ENCODE measurements at regions not wholly inside any gene's neighbourhood (a gene's known extent, or its start where the extent isn't known, plus 50 kb on each side); places are given as distances from the start of the nearest gene placed in this dataset.
A peak's percentile ranks its signal among the peaks of the same experiment; 100 is the strongest.

DNA sequence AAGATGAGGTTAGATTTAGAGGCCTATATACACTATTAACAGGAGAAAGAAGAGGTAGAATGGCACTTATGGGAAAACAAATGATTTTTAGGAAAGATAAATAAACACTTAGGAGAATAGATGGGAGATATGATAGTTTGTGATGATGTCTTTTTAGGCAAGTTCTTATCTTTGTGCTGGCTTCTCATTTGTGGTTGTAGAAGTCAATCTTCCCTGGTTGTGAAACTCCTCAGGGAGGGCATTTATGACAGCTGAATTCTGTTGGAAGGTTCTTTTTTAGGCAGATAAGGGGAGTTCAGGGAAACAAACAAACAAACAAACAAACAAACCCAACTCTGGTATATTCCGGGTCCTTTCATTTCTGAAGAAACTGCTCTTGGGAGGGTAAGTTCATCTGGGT is 311.8 kb downstream of the AEBP2 start:
- Histone ChIP-seq H3K27ac (no peak overlapping the region), H3K27me3 (no peaks in the 10 kb centered on the region), H3K4me3 (no peak overlapping the region), H3K4me1 (no peaks in the 10 kb centered on the region), H3K36me3 (no peaks in the 10 kb centered on the region), H3K9me3 (peaks cover 0 to 2% (median 0%) of the 10 kb centered on the region in 4 donors)
- no peak for DNase-seq
- TF ChIP-seq, protein P1, sequence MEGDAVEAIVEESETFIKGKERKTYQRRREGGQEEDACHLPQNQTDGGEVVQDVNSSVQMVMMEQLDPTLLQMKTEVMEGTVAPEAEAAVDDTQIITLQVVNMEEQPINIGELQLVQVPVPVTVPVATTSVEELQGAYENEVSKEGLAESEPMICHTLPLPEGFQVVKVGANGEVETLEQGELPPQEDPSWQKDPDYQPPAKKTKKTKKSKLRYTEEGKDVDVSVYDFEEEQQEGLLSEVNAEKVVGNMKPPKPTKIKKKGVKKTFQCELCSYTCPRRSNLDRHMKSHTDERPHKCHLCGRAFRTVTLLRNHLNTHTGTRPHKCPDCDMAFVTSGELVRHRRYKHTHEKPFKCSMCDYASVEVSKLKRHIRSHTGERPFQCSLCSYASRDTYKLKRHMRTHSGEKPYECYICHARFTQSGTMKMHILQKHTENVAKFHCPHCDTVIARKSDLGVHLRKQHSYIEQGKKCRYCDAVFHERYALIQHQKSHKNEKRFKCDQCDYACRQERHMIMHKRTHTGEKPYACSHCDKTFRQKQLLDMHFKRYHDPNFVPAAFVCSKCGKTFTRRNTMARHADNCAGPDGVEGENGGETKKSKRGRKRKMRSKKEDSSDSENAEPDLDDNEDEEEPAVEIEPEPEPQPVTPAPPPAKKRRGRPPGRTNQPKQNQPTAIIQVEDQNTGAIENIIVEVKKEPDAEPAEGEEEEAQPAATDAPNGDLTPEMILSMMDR (IDR thresholded peaks at IDR 0.05): no peak

DNA sequence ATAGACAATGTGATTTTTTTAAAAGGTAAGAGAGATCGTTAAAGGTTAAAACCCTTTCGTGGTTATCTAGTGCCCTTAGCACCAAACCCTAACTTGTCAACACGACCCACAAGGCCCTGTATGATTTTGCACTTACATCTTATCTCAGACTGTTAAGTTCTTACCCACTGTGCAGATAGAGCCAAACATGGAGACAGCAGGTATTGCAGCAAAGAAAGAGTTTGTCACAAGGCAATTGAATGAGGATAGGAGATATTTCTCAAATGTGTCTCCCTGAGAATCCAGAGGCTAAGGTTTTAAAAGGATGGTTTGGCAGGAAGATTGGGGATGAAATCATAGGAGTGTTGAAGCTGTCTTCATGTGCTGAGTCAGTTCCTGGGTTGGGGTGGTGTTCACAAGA is 313.4 kb downstream of the AEBP2 start:
- Histone ChIP-seq H3K36me3 (no peaks in the 10 kb centered on the region), H3K27me3 (no peaks in the 10 kb centered on the region), H3K27ac (no peak overlapping the region), H3K9me3 (peaks cover 0 to 2% (median 0%) of the 10 kb centered on the region in 4 donors), H3K4me3 (no peak overlapping the region), H3K4me1 (no peaks in the 10 kb centered on the region)
- DNase-seq: no peak
- TF ChIP-seq POLR2A (IDR thresholded peaks at IDR 0.05): no peak
- TF ChIP-seq, protein P1 (IDR thresholded peaks at IDR 0.05): no peak

DNA sequence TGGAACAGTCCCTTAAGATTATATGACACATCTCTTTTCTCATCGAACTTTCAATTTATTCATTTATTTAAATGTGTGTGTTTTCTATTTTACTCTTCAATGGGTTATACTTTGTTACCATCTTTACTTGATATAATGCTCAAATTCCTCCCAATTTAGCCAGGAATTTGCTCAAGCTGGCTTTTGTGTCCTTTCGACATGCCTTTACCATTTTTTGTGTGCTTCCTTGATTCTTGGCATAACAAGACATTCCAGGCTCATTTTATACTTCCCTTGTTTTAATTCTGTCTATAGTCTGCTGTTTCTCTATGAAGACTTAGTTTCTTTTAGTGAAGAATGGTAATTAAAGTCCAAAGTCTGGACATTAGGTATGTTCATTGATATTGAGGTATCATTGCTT is 315.8 kb downstream of the AEBP2 start:
- TF ChIP-seq, protein P1 (IDR thresholded peaks at IDR 0.05): no peak
- no peak for TF ChIP-seq POLR2A (IDR thresholded peaks at IDR 0.05)
- DNase-seq: no peak
- no peaks in the 10 kb centered on the region for H3K4me1 ChIP-seq
- no peaks in the 10 kb centered on the region for H3K9me3 ChIP-seq
- H3K4me3 ChIP-seq: no peak overlapping the region
- H3K27ac ChIP-seq: no peak overlapping the region
- no peaks in the 10 kb centered on the region for H3K36me3 ChIP-seq
- H3K27me3 ChIP-seq: no peaks in the 10 kb centered on the region

DNA sequence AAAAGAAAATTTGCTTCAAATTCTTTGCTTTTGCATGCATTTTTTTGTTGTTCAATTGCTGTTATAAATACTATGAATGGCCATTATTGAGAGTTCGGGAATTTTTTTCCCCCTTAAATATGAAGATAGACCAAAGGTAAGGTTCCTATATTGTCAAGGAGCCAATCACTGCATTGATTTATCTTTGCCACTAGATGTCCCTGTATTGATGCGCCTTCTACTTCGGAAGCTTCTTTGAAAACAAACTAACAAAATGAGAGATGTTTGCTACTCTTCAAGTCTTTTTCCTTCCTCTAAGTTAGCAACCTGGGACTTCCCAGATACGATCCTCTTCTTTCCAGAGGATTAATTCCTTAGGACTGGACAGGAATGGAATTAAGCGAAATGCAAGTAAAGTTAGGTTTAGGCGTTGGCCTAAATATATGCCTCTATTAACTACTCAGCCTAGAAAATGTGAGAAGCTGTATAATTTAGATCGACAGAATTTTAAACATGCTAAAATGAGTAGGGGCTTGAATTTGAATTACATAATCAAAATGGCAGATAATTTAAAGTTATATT is 318.1 kb downstream of the AEBP2 start:
- Histone ChIP-seq H3K27me3 (no peaks in the 10 kb centered on the region), H3K4me1 (no peaks in the 10 kb centered on the region), H3K9me3 (no peaks in the 10 kb centered on the region), H3K36me3 (no peaks in the 10 kb centered on the region), H3K27ac (no peak overlapping the region), H3K4me3 (no peak overlapping the region)
- TF ChIP-seq, protein P1 (IDR thresholded peaks at IDR 0.05): peak in 4 of 6 experiments; percentile 49 to 78 (median 72)
- no peak for TF ChIP-seq POLR2A (IDR thresholded peaks at IDR 0.05)
- DNase-seq: no peak

DNA sequence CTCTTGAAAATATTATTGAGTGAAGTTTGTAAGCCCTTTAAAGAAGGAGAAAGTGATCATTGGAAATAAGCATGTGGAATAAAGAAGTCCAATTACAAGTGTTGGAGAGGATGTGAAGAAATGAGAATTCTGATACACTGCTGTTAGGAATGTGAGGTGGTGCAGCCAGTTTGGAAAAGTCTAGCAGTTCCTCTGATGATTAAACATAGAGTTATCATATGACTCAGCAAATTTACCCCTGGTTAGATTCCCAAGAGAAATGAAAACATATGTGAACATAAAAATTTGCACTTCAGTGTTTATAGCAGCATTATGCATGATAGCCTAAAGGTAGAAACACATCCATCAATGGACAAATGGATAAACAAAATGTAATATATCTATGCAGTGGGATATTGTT is 319.9 kb downstream of the AEBP2 start:
- no peaks in the 10 kb centered on the region for H3K4me1 ChIP-seq
- H3K4me3 ChIP-seq: no peak overlapping the region
- H3K27me3 ChIP-seq: no peaks in the 10 kb centered on the region
- no peaks in the 10 kb centered on the region for H3K9me3 ChIP-seq
- H3K36me3 ChIP-seq: no peaks in the 10 kb centered on the region
- H3K27ac ChIP-seq: no peak overlapping the region
- no peak for DNase-seq
- TF ChIP-seq POLR2A (IDR thresholded peaks at IDR 0.05): no peak
- TF ChIP-seq, protein P1 (IDR thresholded peaks at IDR 0.05): no peak

DNA sequence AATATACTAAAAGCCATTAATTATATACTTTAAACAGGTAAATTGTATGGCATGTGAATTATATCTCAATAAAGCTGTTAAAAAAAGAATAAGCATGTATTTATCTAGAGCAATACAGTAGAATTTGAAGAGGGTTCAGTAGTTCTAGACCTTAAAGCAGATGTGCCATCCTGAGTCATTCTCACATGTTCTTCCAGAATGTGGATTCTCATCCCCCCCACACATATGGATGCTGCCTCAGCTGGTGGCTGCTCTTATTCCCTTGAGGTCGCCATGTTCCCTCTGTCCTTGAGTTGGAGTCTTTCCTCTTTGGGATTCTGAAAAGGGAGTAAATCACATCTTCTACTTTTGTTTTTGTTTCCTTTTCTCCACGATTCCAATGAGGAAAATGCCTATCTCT is 321.3 kb downstream of the AEBP2 start:
- TF ChIP-seq, protein P1 (IDR thresholded peaks at IDR 0.05): no peak
- TF ChIP-seq POLR2A (IDR thresholded peaks at IDR 0.05): no peak
- Histone ChIP-seq H3K4me1 (no peaks in the 10 kb centered on the region), H3K9me3 (no peaks in the 10 kb centered on the region), H3K27me3 (no peaks in the 10 kb centered on the region), H3K4me3 (no peak overlapping the region), H3K27ac (no peak overlapping the region), H3K36me3 (no peaks in the 10 kb centered on the region)
- no peak for DNase-seq

All from Peyer's patch (tissue), 4 donors.